Kidney (tissue), 13 donors: ENCODE measurements at regions not wholly inside any gene's neighbourhood (a gene's known extent, or its start where the extent isn't known, plus 50 kb on each side); places are given as distances from the start of the nearest gene placed in this dataset.

Experiments
- DNase-seq, 5 donors: peaks; one replicate each; pipeline ENCODE4 v3.0.0-alpha.2; 2013 to 2020
- FAIRE-seq: peaks from 2 replicates; lab custom pipeline; 2012; peaks lifted over from hg19 to GRCh38; lab: Jason Lieb, UNC
- H3K27ac ChIP-seq, 2 donors: one replicate each; pipeline ENCODE4 v1.7.0; 2013; ENCODE audit warnings: low read depth in 2 of 2, low read length in 2 of 2, inconsistent platforms in 1 of 2
- H3K27me3 ChIP-seq: one replicate; pipeline ENCODE4 v1.7.1; 2013; ENCODE audit warnings: low read length, inconsistent platforms; ENCODE audit not compliant: control insufficient read depth, insufficient read depth
- H3K36me3 ChIP-seq, 3 donors: one replicate each; pipeline versions ENCODE4 v1.7.0 to v1.7.1; 2013; ENCODE audit warnings: low read length in 3 of 3, control low read depth in 1 of 3, inconsistent platforms in 1 of 3; ENCODE audit not compliant: insufficient read depth in 3 of 3, control insufficient read depth in 2 of 3
- H3K4me1 ChIP-seq, 3 donors: one replicate each; pipeline versions ENCODE4 v1.7.0 to v1.7.1; 2013; ENCODE audit warnings: low read length in 3 of 3, inconsistent platforms in 1 of 3, low read depth in 1 of 3; ENCODE audit not compliant: control insufficient read depth in 2 of 3, insufficient read depth in 2 of 3
- H3K4me3 ChIP-seq, 3 donors: one replicate each; pipeline versions ENCODE4 v1.7.0 to v1.8.1; 2013; ENCODE audit warnings: low read length in 3 of 3, control low read depth in 1 of 3, inconsistent platforms in 1 of 3
- H3K9ac ChIP-seq, 3 donors: one replicate each; pipeline versions ENCODE4 v1.7.0 to v1.7.1; 2013; ENCODE audit warnings: low read length in 3 of 3, control low read depth in 1 of 3, inconsistent platforms in 1 of 3
- H3K9me3 ChIP-seq, 3 donors: one replicate each; pipeline versions ENCODE4 v1.7.0 to v1.7.1; 2013; ENCODE audit warnings: low read length in 3 of 3, control low read depth in 1 of 3, inconsistent platforms in 1 of 3; ENCODE audit not compliant: control insufficient read depth in 2 of 3, insufficient read depth in 1 of 3
- intact Hi-C: fragments of 100-400 bp; cut with DNase I; formaldehyde crosslinking; loops from one replicate; pipeline ENCODE4 v1.11.1; 2022
- TF ChIP-seq, protein P1 (sequence below): IDR thresholded peaks from 3 replicates; pipeline ENCODE4 v1.5.1; 2012; ENCODE audit warnings: mild to moderate bottlenecking, moderate library complexity, borderline replicate concordance; ENCODE audit not compliant: insufficient read depth; ENCODE audit errors: extremely low read depth
- donor health status: control.
- donor health status: control.
- donor health status: control.
- donor health status: control.
- donor health status: control.
- donor health status: DM: yes; HTN: yes; CAD: no.
- donor health status: Normal renal cell carcinoma (clear cell type).

DNA sequence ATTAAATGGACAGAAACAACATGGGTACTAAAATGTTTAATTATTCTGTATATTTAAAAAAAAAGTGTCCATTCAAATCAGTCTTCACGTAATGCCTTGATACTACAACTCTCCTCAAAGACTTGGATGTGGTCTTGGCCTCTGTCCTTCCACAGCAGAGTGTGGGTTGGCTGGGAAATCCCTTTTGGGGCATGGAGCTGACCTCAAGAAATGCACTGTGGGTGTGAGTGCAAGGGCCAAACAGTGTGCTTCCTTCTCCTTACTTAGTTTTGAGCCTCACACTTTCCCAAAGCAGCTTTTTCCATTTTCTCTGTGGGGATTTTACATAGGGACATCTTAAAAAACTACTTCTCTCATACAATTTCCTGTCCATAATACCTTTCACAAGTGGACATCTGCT, 607.4 kb downstream of the EFNB2 start:
- FAIRE-seq: no peak
- intact Hi-C loops: no loop called here
- Histone ChIP-seq H3K4me1 (no peaks in the 10 kb centered on the region), H3K4me3 (no peak overlapping the region), H3K36me3 (no peaks in the 10 kb centered on the region), H3K27me3 (no peaks in the 10 kb centered on the region), H3K9me3 (no peaks in the 10 kb centered on the region), H3K27ac (no peak overlapping the region), H3K9ac (no peak overlapping the region)
- TF ChIP-seq, protein P1, sequence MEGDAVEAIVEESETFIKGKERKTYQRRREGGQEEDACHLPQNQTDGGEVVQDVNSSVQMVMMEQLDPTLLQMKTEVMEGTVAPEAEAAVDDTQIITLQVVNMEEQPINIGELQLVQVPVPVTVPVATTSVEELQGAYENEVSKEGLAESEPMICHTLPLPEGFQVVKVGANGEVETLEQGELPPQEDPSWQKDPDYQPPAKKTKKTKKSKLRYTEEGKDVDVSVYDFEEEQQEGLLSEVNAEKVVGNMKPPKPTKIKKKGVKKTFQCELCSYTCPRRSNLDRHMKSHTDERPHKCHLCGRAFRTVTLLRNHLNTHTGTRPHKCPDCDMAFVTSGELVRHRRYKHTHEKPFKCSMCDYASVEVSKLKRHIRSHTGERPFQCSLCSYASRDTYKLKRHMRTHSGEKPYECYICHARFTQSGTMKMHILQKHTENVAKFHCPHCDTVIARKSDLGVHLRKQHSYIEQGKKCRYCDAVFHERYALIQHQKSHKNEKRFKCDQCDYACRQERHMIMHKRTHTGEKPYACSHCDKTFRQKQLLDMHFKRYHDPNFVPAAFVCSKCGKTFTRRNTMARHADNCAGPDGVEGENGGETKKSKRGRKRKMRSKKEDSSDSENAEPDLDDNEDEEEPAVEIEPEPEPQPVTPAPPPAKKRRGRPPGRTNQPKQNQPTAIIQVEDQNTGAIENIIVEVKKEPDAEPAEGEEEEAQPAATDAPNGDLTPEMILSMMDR: no peak
- DNase-seq: no peak

DNA sequence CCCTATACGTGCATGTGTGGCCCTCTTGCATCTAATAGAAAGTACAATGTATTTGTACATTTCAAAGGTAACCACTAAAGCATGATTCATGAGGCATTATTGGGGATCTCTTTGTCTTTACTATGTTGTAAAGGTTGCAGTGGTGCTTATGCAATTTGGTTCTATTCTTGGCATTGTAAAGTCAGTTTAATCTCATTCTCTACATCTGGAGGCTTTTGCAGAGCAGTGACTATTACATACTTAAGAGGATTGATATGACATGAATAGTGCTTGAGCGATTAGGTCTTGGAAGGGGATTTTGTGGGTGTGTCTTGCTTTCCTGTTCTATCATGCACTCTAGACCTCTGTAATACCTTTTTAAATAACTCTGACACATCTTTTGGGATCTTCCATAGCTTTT, 610.0 kb downstream of the EFNB2 start:
- DNase-seq (no peak), FAIRE-seq (no peak)
- no peaks in the 10 kb centered on the region for H3K4me1 ChIP-seq
- no peaks in the 10 kb centered on the region for H3K36me3 ChIP-seq
- no peak overlapping the region for H3K9ac ChIP-seq
- no peak overlapping the region for H3K4me3 ChIP-seq
- TF ChIP-seq, protein P1: no peak
- no peak overlapping the region for H3K27ac ChIP-seq
- no peaks in the 10 kb centered on the region for H3K9me3 ChIP-seq
- no peaks in the 10 kb centered on the region for H3K27me3 ChIP-seq
- intact Hi-C loops: no loop called here

DNA sequence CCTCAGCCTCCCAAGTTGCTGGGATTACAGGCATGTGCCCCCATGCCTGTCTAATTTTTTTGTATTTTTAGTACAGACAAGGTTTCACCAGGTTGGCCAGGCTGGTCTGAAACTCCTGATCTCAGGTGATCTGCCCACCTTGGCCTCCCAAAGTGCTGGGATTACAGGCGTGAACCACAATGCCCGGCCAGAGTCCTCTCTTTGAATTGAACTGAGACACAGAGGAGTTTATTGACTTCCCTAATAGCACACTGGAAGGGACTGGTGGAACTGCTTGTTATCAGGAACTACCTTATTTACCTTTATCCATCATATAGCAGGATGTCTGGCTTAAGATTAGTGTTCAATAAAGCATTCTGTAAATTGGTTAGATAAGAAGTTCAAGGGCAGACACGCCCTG, 613.8 kb downstream of the EFNB2 start:
- no peak overlapping the region for H3K27ac ChIP-seq
- H3K36me3 ChIP-seq: no peaks in the 10 kb centered on the region
- TF ChIP-seq, protein P1: no peak
- no peaks in the 10 kb centered on the region for H3K27me3 ChIP-seq
- H3K9ac ChIP-seq: no peak overlapping the region
- no peak for DNase-seq
- no peaks in the 10 kb centered on the region for H3K4me1 ChIP-seq
- FAIRE-seq: no peak
- intact Hi-C loops: no loop called here
- H3K9me3 ChIP-seq: no peaks in the 10 kb centered on the region
- no peak overlapping the region for H3K4me3 ChIP-seq

DNA sequence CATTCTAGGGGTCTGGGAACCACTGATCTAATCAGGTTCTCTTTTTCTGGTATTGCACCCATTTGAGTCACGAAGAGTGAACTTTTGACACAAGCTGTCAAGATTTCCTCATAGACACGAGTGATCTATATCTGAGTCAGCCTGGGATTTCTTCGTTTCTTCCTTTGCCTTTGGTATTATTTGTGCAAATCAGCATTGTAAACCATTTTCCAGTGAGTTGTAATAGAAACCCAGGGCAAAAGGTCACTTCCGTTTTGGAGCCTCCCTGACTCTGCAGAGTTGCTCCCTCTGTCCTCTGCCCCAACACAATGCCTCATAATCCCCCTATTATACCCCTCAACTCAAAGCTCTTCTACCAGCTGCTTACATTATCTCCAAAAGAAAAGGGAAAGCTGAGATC, 615.1 kb downstream of the EFNB2 start:
- no peak overlapping the region for H3K9ac ChIP-seq
- no peak overlapping the region for H3K27ac ChIP-seq
- H3K27me3 ChIP-seq: no peaks in the 10 kb centered on the region
- DNase-seq (no peak), FAIRE-seq (no peak)
- H3K9me3 ChIP-seq: no peaks in the 10 kb centered on the region
- H3K4me1 ChIP-seq: no peaks in the 10 kb centered on the region
- H3K36me3 ChIP-seq: no peaks in the 10 kb centered on the region
- no peak overlapping the region for H3K4me3 ChIP-seq
- intact Hi-C loops: no loop called here
- TF ChIP-seq, protein P1: no peak
